IPS DF 6.9 (cell line): ENCODE measurements at regions not wholly inside any gene's neighbourhood (a gene's known extent, or its start where the extent isn't known, plus 50 kb on each side); places are given as distances from the start of the nearest gene placed in this dataset.
A peak's percentile ranks its signal among the peaks of the same experiment; 100 is the strongest.

Experiments used
- DNase-seq: peaks from one replicate; pipeline ENCODE4 v3.0.0-alpha.2; 2013; ENCODE audit warnings: low read depth, low spot score
- H3K27ac ChIP-seq: one replicate; pipeline ENCODE4 v1.5.1; 2013; ENCODE audit warnings: low read length, control low read depth
- H3K27me3 ChIP-seq: 2 replicates; pipeline ENCODE4 v1.6.1; 2013; ENCODE audit warnings: mild to moderate bottlenecking, low read length; ENCODE audit not compliant: control insufficient read depth, insufficient read depth
- H3K36me3 ChIP-seq: 2 replicates; pipeline ENCODE4 v1.6.1; 2013; ENCODE audit warnings: low read length; ENCODE audit not compliant: control insufficient read depth, insufficient read depth
- H3K4me1 ChIP-seq: 2 replicates; pipeline ENCODE4 v1.6.1; 2013; ENCODE audit warnings: low read length; ENCODE audit not compliant: control insufficient read depth, insufficient read depth
- H3K4me3 ChIP-seq: 2 replicates; pipeline ENCODE4 v1.5.1; 2013; ENCODE audit warnings: mild to moderate bottlenecking, low read length
- H3K9me3 ChIP-seq: 2 replicates; pipeline ENCODE4 v1.6.1; 2013; ENCODE audit warnings: low read length, inconsistent platforms; ENCODE audit not compliant: control insufficient read depth, insufficient read depth
- WGBS: extraction: QIAGEN DNeasy Blood & Tissue Kit; methylation state at CpG from one replicate; pipeline ENCODE4 v1.1.7; 2013; ENCODE audit warnings: mixed read lengths, missing lambda C conversion rate; ENCODE audit not compliant: insufficient read length, insufficient coverage; 5-methylcytosine and 5-hydroxymethylcytosine counted together

DNA sequence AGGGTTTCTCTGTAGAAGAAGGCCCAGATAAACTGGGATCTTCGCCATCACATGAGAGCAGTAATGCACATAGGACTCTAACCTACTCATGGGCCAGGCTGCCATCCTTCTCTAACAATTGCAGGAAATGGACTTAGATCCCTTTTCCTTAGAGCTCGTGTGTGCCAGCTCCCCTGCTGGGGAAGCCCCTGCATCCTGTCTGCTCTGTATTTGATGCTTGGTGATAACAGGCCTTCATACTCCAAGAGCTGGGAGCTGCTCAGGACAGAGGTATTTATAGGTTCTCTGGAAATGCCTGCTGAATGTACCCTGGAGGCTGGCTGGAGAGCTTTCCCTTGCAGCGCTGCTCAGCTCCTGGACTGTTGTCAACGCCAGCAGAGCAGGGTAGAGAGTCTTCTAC lies 249.6 kb downstream of the MTX2 start:
- no peaks in the 10 kb centered on the region for H3K36me3 ChIP-seq
- no peak overlapping the region for H3K4me3 ChIP-seq
- no CpG with 5 or more reads among the region's 4 CpGs for whole genome bisulfite sequencing
- 0 out of 2 replicates have a peak, but pooled peaks cover 1% of the 10 kb centered on the region for H3K4me1 ChIP-seq
- H3K27me3 ChIP-seq = peaks cover 15% of the 10 kb centered on the region; the same call in 1 of the 2 replicates
- no peak overlapping the region for H3K27ac ChIP-seq
- no peaks in the 10 kb centered on the region for H3K9me3 ChIP-seq
- DNase-seq = peak; percentile 9

DNA sequence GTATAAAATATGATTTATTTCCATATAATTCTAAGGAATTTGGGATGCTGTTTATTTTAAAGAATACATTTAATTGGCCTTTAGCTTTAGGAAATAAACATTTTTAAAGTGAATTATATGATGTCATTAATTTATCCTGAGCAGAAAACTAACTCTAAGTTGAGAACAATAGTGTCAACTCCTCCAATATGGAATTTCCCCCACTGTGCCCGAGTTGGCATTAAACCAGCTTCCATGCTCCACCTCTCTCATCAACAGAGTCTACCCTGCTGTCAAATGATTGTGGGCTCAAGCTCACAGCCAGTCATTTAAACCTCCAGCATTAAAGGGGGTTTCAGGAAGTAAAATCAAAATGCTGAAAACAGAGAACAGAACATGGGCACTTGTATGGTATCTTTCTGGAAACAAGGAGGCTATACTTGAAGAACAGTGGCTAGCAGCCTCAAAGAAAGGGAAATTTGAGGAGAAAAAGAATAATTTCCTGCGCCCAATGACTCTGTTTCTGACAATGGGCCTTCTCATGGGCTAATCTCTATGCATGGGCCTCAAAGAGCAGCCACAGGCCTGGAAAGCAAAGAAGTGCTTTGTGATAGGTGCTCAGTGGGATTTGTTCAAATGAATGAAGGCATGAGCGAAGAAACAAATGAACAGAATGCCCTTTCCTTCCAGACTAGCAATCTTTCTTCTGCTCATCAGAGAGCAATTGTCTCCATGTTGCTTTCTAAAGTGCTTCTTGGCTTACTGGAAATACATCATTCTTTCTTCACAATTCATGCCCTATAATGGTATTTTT lies 252.8 kb downstream of the MTX2 start:
- Histone ChIP-seq H3K9me3 (no peaks in the 10 kb centered on the region), H3K36me3 (no peaks in the 10 kb centered on the region), H3K27ac (no peak overlapping the region), H3K4me1 (0 out of 2 replicates have a peak, but pooled peaks cover 1% of the 10 kb centered on the region), H3K27me3 (peaks cover 15% of the 10 kb centered on the region; the same call in 1 of the 2 replicates), H3K4me3 (no peak overlapping the region)
- WGBS = no CpG with 5 or more reads among the region's 3 CpGs
- DNase-seq = no peak

DNA sequence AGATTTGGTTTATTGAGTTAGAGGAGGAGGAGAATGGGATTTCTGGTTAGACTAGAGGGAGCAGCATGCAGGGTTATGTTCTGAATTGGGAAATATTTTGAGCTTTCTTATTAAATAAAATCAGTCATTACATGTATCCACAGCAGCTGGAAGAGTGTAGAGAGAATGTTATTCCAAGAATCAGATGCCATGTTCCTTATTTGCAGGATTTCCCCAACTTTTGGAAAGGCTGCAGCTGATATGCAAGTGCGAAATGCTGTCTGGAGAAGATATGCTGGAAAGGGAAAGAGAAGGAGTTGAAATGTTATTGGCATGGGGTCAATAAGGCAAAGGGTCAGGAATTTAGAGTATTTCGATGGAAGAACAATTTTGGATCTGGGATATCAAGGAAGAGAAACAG lies 255.8 kb downstream of the MTX2 start:
- no peak for DNase-seq
- no peaks in the 10 kb centered on the region for H3K9me3 ChIP-seq
- no CpG with 5 or more reads among the region's 2 CpGs for WGBS
- H3K4me1 ChIP-seq = 0 out of 2 replicates have a peak, but pooled peaks cover 1% of the 10 kb centered on the region
- no peak overlapping the region for H3K27ac ChIP-seq
- peaks cover 8% of the 10 kb centered on the region; the same call in 1 of the 2 replicates for H3K27me3 ChIP-seq
- H3K4me3 ChIP-seq = no peak overlapping the region
- no peaks in the 10 kb centered on the region for H3K36me3 ChIP-seq

DNA sequence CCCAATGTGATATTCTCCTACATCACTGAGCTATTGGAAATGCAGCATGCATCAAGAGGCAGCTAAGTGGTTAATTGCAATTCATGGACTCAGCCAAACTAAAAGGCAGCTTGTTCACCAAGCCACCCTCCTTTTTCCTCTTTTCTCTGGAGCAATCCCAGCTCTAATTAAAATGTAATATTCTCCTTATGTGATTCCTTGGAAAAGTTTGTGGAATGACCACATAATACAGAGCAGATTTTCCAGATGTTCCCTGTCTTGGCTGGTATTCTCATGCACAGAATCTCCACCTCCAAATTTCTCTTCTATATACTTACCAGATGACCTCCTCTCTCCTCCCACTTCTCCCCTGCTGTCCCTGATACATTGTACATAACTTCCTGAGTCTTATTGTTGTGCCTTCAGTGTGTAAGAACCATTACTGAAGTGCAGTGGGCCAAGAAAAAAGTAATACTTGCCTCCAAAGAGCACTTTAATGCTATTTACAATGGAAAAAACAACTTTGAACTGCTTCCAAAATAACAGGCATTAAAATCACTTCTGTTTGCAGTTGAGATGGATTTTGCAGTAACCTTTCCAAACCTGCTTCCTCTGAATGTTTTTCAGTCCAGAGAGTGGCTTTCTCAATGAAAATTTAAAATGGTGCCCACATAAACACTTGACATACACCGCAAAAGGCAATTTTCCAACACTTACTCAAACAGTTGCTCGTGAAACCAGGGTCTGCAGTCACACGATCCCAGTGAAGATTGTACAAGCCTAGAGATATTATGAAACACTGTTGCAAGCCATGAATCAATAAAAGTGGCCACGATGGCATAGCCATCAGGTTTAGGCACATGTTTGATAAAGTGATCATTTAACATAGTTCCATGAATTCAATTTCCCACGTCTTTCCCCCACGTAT lies 258.0 kb downstream of the MTX2 start:
- 100% methylated on average over 2 of the region's 6 CpGs for WGBS
- Histone ChIP-seq H3K4me1 (0 out of 2 replicates have a peak, but pooled peaks cover 1% of the 10 kb centered on the region), H3K4me3 (no peak overlapping the region), H3K27me3 (0 out of 2 replicates have a peak, but pooled peaks cover 1% of the 10 kb centered on the region), H3K36me3 (no peaks in the 10 kb centered on the region), H3K9me3 (no peaks in the 10 kb centered on the region), H3K27ac (no peak overlapping the region)
- DNase-seq = no peak

DNA sequence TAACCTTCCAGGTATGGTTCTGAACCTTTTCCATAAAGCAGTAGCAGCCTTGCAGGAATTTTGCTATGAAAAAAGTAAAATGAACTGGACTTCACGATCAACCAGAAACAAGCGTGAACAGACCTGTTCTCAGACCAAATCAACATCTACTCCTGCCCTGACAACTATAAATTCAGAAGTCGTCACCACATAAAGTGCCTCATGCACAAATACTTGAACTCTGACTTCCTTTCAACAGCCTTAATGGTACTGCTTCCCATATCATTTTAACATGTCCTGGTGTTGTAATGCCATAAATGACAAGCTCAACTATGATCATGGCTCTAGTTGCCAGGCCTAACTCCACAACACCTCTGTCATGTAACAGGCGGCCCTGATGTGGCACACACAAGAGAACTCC lies 262.4 kb downstream of the MTX2 start:
- no peaks in the 10 kb centered on the region for H3K9me3 ChIP-seq
- WGBS = no CpG with 5 or more reads among the region's 4 CpGs
- H3K27me3 ChIP-seq = no peaks in the 10 kb centered on the region
- no peaks in the 10 kb centered on the region for H3K36me3 ChIP-seq
- H3K27ac ChIP-seq = no peak overlapping the region
- H3K4me3 ChIP-seq = no peak overlapping the region
- H3K4me1 ChIP-seq = no peaks in the 10 kb centered on the region
- DNase-seq = no peak

DNA sequence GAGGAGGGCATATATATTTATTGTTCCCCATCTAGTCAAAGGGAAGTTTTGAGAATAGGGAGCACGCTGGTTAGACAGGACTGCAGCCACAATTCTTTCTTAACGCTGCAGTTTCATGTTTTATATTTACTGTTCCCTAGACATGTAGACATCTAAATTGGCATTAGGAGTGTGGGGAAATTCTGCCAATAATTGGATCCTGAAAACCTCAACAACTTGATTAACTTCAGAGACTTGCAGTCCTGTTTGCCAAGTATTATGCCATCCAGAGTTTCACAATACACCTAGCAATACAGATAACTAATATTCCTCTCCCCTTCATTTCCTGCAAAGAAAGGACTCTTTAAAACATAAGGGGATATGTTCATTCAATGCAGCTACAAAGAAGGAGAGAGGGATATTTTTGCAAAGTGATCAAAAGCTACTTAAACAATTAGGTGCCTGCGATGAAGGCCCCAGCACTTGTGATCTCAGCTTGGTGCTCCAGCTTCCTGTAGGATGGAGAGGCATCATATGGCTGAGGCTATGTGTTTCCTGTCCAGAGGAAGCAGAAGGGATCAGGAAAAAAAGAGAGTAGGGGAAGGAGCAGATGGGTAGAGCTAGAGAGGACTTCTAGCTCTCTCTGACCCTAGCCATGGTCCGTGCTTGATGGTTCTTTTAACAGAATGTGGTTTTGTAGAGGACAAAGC lies 264.4 kb downstream of the MTX2 start:
- H3K4me1 ChIP-seq = no peaks in the 10 kb centered on the region
- H3K27me3 ChIP-seq = no peaks in the 10 kb centered on the region
- H3K4me3 ChIP-seq = no peak overlapping the region
- no peak overlapping the region for H3K27ac ChIP-seq
- no peaks in the 10 kb centered on the region for H3K36me3 ChIP-seq
- DNase-seq = no peak
- WGBS = no CpG with 5 or more reads among the region's 4 CpGs
- no peaks in the 10 kb centered on the region for H3K9me3 ChIP-seq

DNA sequence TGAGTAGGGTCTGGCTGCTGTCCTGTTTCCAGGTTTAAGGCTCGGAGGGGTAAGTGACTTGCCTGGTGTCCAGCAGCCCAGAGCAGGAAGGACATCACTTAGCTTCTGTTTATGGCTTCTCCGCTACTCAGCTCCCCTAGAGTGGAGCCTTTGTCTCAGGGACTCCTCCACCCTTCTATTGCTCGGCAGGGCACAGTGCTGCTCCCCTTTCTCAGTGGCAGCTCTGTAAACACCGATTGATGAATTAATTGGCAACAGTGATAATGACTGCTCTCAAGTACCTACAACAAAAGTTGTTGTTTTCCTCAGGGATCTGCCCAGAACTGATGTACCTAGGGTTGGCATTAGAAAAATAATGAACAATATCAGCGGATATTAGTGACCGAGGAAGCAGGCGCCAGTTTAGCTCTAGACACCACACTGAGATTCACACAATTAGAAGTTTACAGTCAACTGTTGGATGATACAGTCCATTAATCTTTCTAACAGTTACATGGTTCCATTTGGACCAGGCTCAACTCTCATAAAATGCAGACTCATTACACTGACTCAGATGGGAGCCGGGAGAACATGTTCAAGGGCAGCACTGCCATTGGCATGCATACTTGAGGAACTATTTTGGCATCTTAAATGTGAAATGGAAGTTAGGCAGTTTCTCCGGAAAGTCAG lies 265.7 kb downstream of the MTX2 start:
- no peaks in the 10 kb centered on the region for H3K27me3 ChIP-seq
- H3K4me3 ChIP-seq = no peak overlapping the region
- DNase-seq = no peak
- no peak overlapping the region for H3K27ac ChIP-seq
- H3K4me1 ChIP-seq = no peaks in the 10 kb centered on the region
- H3K9me3 ChIP-seq = no peaks in the 10 kb centered on the region
- WGBS = no CpG with 5 or more reads among the region's 9 CpGs
- no peaks in the 10 kb centered on the region for H3K36me3 ChIP-seq

DNA sequence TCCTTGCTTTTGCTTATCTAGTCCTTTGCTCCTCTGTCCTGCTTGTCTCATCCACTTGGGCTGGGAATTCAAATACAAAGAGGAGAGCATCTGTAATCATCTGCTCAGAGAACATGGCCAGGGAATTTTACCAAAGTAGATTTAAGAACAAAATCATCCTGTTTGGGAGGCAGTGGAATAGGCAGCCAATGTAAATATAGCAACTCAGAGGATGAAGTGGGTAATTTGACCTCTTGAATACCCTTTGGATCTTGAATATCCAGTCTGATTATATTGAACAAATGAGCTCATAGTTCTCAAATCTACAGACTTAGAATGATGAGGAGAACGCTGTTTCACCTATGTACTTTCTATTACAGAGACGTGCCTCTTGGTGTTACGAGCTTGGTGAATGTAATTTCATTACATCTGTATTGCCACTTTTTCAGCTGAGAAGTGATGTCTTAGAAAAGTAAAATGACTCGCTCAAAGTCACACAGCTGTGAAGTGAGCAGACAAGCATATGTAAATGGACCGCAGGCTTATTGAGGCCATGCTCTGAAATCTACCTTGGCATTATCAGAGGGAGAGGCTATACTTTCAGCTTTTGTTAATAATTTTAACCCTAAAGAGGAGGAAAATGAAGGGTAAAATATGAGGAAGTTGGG lies 266.3 kb downstream of the MTX2 start:
- DNase-seq = no peak
- H3K27ac ChIP-seq = no peak overlapping the region
- WGBS = no CpG with 5 or more reads among the region's 5 CpGs

DNA sequence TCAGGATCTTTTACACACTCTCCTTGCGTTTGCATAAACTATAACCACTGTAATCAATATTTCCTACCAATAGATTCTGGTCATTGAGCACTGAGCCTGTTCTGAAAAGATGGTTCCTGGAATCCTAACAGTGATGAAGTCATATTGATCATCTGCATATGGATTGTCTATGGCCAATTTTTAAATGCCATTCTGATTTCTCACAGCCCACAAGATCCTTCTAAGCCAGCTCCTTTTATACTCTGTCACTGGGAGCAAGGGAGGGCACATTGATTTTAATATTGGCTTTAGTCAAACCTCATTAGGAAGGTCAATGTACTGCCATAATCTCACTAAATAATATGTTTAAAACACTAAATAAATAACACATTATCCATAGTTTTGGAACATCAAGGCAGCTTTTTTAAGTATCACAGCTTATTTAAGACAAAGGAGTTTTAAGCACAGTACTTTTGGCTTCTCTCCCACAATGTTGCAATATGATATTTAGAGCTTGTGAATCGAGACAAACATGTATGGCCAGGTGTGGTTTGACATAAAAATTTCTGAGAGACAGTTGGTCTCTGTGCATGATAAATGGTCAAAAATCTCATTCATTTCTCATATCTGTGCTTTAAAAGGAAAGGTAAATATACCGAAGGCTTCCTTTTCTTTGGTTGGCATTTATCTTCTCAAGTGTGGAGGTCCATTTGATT lies 267.3 kb downstream of the MTX2 start:
- H3K36me3 ChIP-seq = no peaks in the 10 kb centered on the region
- no peaks in the 10 kb centered on the region for H3K4me1 ChIP-seq
- no peak for DNase-seq
- H3K4me3 ChIP-seq = no peak overlapping the region
- H3K27me3 ChIP-seq = no peaks in the 10 kb centered on the region
- WGBS = no CpG with 5 or more reads among the region's 3 CpGs
- H3K9me3 ChIP-seq = no peaks in the 10 kb centered on the region
- no peak overlapping the region for H3K27ac ChIP-seq

More for the DNA sequence above, 266.3 kb downstream of the MTX2 start:
- Histone ChIP-seq H3K9me3 (no peaks in the 10 kb centered on the region), H3K36me3 (no peaks in the 10 kb centered on the region), H3K4me1 (no peaks in the 10 kb centered on the region), H3K4me3 (no peak overlapping the region), H3K27me3 (no peaks in the 10 kb centered on the region)
